A673 (cell line): ENCODE measurements at regions not wholly inside any gene's neighbourhood (a gene's known extent, or its start where the extent isn't known, plus 50 kb on each side); places are given as distances from the start of the nearest gene placed in this dataset.

Experiments
- BruUV-seq: library from RNA; stranded (reverse); fragments of 400-500 nt; replicated peaks from 2 replicates; lab custom pipeline; 2021; lab: Mats Ljungman, UMichigan
- CTCF ChIA-PET: fragments of 300-600 bp; sonication (Branson Sonifier 250); formaldehyde crosslinking; loops from one replicate; lab custom pipeline; 2022; ENCODE audit warnings: antibody characterized with exemption; lab: Charles Lee
- POLR2A ChIA-PET: fragments of 300-600 bp; sonication (Branson Sonifier 250); formaldehyde crosslinking; loops from one replicate; lab custom pipeline; 2022; ENCODE audit warnings: antibody characterized with exemption; ENCODE audit not compliant: low non-redundant PET; lab: Charles Lee
- DNase-seq: peaks from one replicate; pipeline ENCODE4 v3.0.0-alpha.2; 2015; ENCODE audit warnings: low spot score
- H3K27ac ChIP-seq: fragments of 200-600 bp; sonication (generic); 2 replicates; pipeline ENCODE4 v1.5.1; 2016; ENCODE audit warnings: mixed run types, low read depth, mild to moderate bottlenecking, mixed read lengths, antibody characterized with exemption, low read length; ENCODE audit not compliant: poor library complexity, severe bottlenecking
- H3K27me3 ChIP-seq: fragments of 200-600 bp; sonication (generic); replicated peaks from 2 replicates; pipeline ENCODE4 v1.6.1; 2017; ENCODE audit warnings: mixed run types, low read depth, mild to moderate bottlenecking, mixed read lengths, antibody characterized with exemption, low read length; ENCODE audit not compliant: insufficient read depth, poor library complexity
- H3K36me3 ChIP-seq: fragments of 200-600 bp; sonication (generic); 2 replicates; pipeline ENCODE4 v1.6.1; 2016; ENCODE audit warnings: mixed run types, mild to moderate bottlenecking, mixed read lengths, antibody characterized with exemption, low read length; ENCODE audit not compliant: insufficient read depth, poor library complexity, severe bottlenecking
- H3K4me1 ChIP-seq: fragments of 200-600 bp; sonication (generic); 2 replicates; pipeline ENCODE4 v1.6.1; 2017; ENCODE audit warnings: mixed run types, mild to moderate bottlenecking, mixed read lengths, antibody characterized with exemption, low read length; ENCODE audit not compliant: insufficient read depth, poor library complexity, severe bottlenecking
- H3K4me3 ChIP-seq: fragments of 200-600 bp; sonication (generic); 2 replicates; pipeline ENCODE4 v1.5.1; 2016; ENCODE audit warnings: low read depth, mixed run types, mild to moderate bottlenecking, mixed read lengths, low read length; ENCODE audit not compliant: poor library complexity, severe bottlenecking
- H3K9me3 ChIP-seq: fragments of 200-600 bp; sonication (generic); 2 replicates; pipeline ENCODE4 v1.6.1; 2016; ENCODE audit warnings: mixed run types, low read depth, mild to moderate bottlenecking, mixed read lengths, antibody characterized with exemption, low read length; ENCODE audit not compliant: poor library complexity, severe bottlenecking
- CTCF ChIP-seq: fragments of 300-800, 200-600 bp; sonication (generic); conservative IDR thresholded peaks from 2 replicates; pipeline ENCODE4 v1.5.1; 2017; ENCODE audit warnings: low read depth, mild to moderate bottlenecking, antibody characterized with exemption, low read length, moderate library complexity, mixed read lengths
- EZH2 ChIP-seq: fragments of 200-600 bp; sonication (generic); IDR thresholded peaks from 2 replicates; pipeline ENCODE4 v1.6.1; 2017; ENCODE audit warnings: borderline replicate concordance, low read depth, mild to moderate bottlenecking, mixed read lengths, antibody characterized with exemption, low read length; ENCODE audit not compliant: poor library complexity, severe bottlenecking
- intact Hi-C: fragments of 100-400 bp; cut with micrococcal nuclease; formaldehyde crosslinking; loops from one replicate; pipeline ENCODE4 v1.10.0; 2022; ENCODE audit not compliant: unreplicated experiment

- ChIA-PET POLR2A (no interaction called here), CTCF (no interaction called here)
- intact Hi-C loops = no loop called here
- Histone ChIP-seq H3K9me3 (no peaks in the 10 kb centered on the region), H3K27ac (no peak overlapping the region), H3K36me3 (no peaks in the 10 kb centered on the region), H3K4me1 (no peaks in the 10 kb centered on the region), H3K4me3 (no peak overlapping the region), H3K27me3 (no peaks in the 10 kb centered on the region)
- DNase-seq = no peak
- TF ChIP-seq CTCF = no peak
- TF ChIP-seq EZH2 = no peak
- no TSS peak for BruUV-seq
Measured at GRCh38 chr11:111137846-111138245, 107.7 kb upstream of the POU2AF2 start.

GRCh38 chr11:111135778-111136570 is 109.6 kb upstream of the POU2AF2 start:
- no peaks in the 10 kb centered on the region for H3K4me1 ChIP-seq
- intact Hi-C loops = no loop called here
- TF ChIP-seq EZH2 (no peak), CTCF (no peak)
- ChIA-PET CTCF (no interaction called here), POLR2A (no interaction called here)
- H3K27ac ChIP-seq = no peak overlapping the region
- no peak for DNase-seq
- H3K27me3 ChIP-seq = no peaks in the 10 kb centered on the region
- BruUV-seq = no TSS peak
- no peaks in the 10 kb centered on the region for H3K9me3 ChIP-seq
- no peak overlapping the region for H3K4me3 ChIP-seq
- H3K36me3 ChIP-seq = no peaks in the 10 kb centered on the region

GRCh38 chr11:111135101-111135500 is 110.4 kb upstream of the POU2AF2 start:
- BruUV-seq = no TSS peak
- ChIA-PET CTCF (no interaction called here), POLR2A (no interaction called here)
- no peak for DNase-seq
- no peaks in the 10 kb centered on the region for H3K4me1 ChIP-seq
- TF ChIP-seq EZH2 = no peak
- no peak for TF ChIP-seq CTCF
- no peaks in the 10 kb centered on the region for H3K9me3 ChIP-seq
- no peaks in the 10 kb centered on the region for H3K27me3 ChIP-seq
- intact Hi-C loops = no loop called here
- H3K36me3 ChIP-seq = no peaks in the 10 kb centered on the region
- H3K4me3 ChIP-seq = no peak overlapping the region
- H3K27ac ChIP-seq = no peak overlapping the region
